ENCODE measurements at regions not wholly inside any gene's neighbourhood (a gene's known extent, or its start where the extent isn't known, plus 50 kb on each side); places are given as distances from the start of the nearest gene placed in this dataset.

- Histone ChIP-seq H3K9me3 (ENCODE audit: control insufficient read depth in 1 of 2, insufficient read depth in 1 of 2, low read depth in 1 of 2, low read length in 2 of 2) (no peaks in the 10 kb centered on the region), H3K36me3 (ENCODE audit: control insufficient read depth in 1 of 2, insufficient read depth in 2 of 2, low read length in 2 of 2) (no peaks in the 10 kb centered on the region), H3K27ac (ENCODE audit: low read depth, low read length) (no peak overlapping the region), H3K4me3 (replicated peaks in 1 of 2; ENCODE audit: low read depth in 1 of 2, low read length in 2 of 2) (no peak overlapping the region), H3K9me2 (ENCODE audit: insufficient read depth) (no peaks in the 10 kb centered on the region; the same call in 1 of the 2 replicates), H3K4me1 (ENCODE audit: control insufficient read depth in 1 of 2, insufficient read depth in 2 of 2, low read length in 2 of 2) (no peaks in the 10 kb centered on the region), H3K27me3 (ENCODE audit: insufficient read depth, low read length) (no peaks in the 10 kb centered on the region), H4K20me1 (ENCODE audit: insufficient read depth) (no peaks in the 10 kb centered on the region), H3K9ac (ENCODE audit: low read length) (no peak overlapping the region), H2AFZ (ENCODE audit: low read depth, low read length, poor library complexity, severe bottlenecking) (no peak overlapping the region), H3K79me2 (ENCODE audit: insufficient read depth, low read length) (no peaks in the 10 kb centered on the region), H3K4me2 (ENCODE audit: low read length) (no peak overlapping the region)
- TF ChIP-seq CTCF (IDR thresholded peaks at IDR 0.05 in 2 of 3, conservative IDR thresholded peaks at IDR 0.05 in 1 of 3; ENCODE audit: borderline replicate concordance in 1 of 3, insufficient read depth in 1 of 3, low read depth in 2 of 3, low read length in 2 of 3) (no peak), TCF7L2 (IDR thresholded peaks at IDR 0.05; ENCODE audit: borderline replicate concordance, extremely low read depth, insufficient read depth, insufficient read length) (no peak), MAX (IDR thresholded peaks at IDR 0.05) (no peak), POLR2AphosphoS5 (IDR thresholded peaks at IDR 0.05; ENCODE audit: low read depth, low read length) (no peak), EZH2 (IDR thresholded peaks at IDR 0.05) (no peak), CEBPB (IDR thresholded peaks at IDR 0.05; ENCODE audit: low read depth) (no peak), REST (IDR thresholded peaks at IDR 0.05; ENCODE audit: low read depth) (no peak), CBX3 (IDR thresholded peaks at IDR 0.05; ENCODE audit: low read depth) (no peak), SIN3A (IDR thresholded peaks at IDR 0.05; ENCODE audit: low read depth) (no peak), EGR1 (IDR thresholded peaks at IDR 0.05; ENCODE audit: low read depth) (no peak), ELF1 (IDR thresholded peaks at IDR 0.05; ENCODE audit: borderline replicate concordance, low read depth) (no peak), JUND (IDR thresholded peaks at IDR 0.05) (no peak), YY1 (IDR thresholded peaks at IDR 0.05; ENCODE audit: extremely low read depth, insufficient replicate concordance, low read depth, low read length) (no peak), FOSL1 (IDR thresholded peaks at IDR 0.05; ENCODE audit: low read depth) (no peak)
- intact Hi-C loops (cut with micrococcal nuclease): no loop called here
- POLR2A ChIA-PET: no interaction called here
- RAD21 ChIA-PET (ENCODE audit: low non-redundant PET in 1 of 2, low total read pairs in 2 of 2, uncharacterized antibody in 2 of 2, unreplicated experiment in 2 of 2): no interaction called here
- CTCF ChIA-PET: no interaction called here
- DNase-seq (ENCODE audit: low read depth, low spot score) (no peak), ATAC-seq (no peak)
- no TSS peak for BruUV-seq (replicated peaks)
These were observed 66.3 kb upstream of the TNRC6B start for GRCh38 chr22:40111451-40111850.
